Panc1 (cell line): ENCODE measurements at regions not wholly inside any gene's neighbourhood (a gene's known extent, or its start where the extent isn't known, plus 50 kb on each side); places are given as distances from the start of the nearest gene placed in this dataset.

Experiments used
- ATAC-seq: fragments of 200-7000 bp; cut with Tn5 transposase; 2 replicates; pipeline ENCODE4 v1.9.1; 2020; ENCODE audit warnings: mild to moderate bottlenecking, moderate library complexity
- BruUV-seq: library from RNA; stranded (reverse); fragments of 400-500 nt; replicated peaks from 2 replicates; lab custom pipeline; 2021; lab: Mats Ljungman, UMichigan
- CTCF ChIA-PET: fragments of 300-600 bp; sonication (Branson Sonifier 250); formaldehyde crosslinking; loops from one replicate; lab custom pipeline; 2022; ENCODE audit warnings: antibody characterized with exemption; lab: Charles Lee
- POLR2A ChIA-PET: fragments of 300-600 bp; sonication (Branson Sonifier 250); formaldehyde crosslinking; loops from one replicate; lab custom pipeline; 2022; ENCODE audit warnings: antibody characterized with exemption; lab: Charles Lee
- DNase-seq: peaks from one replicate; pipeline ENCODE4 v3.0.0-alpha.2; 2010; ENCODE audit warnings: low read depth, low spot score
- H3K27ac ChIP-seq: 2 replicates; pipeline ENCODE4 v1.5.1; 2011; ENCODE audit warnings: mild to moderate bottlenecking, low read length, inconsistent platforms
- H3K27me3 ChIP-seq: fragments of 200-500 bp; sonication (Bioruptor generic); 2 replicates; pipeline ENCODE4 v1.6.0; 2014; ENCODE audit warnings: low read length, inconsistent platforms; ENCODE audit not compliant: control insufficient read depth, insufficient read depth
- H3K36me3 ChIP-seq: fragments of 200-500 bp; sonication (Bioruptor generic); 2 replicates; pipeline ENCODE4 v1.5.1; 2014; ENCODE audit warnings: inconsistent platforms, mild to moderate bottlenecking, low read length, moderate library complexity; ENCODE audit not compliant: control insufficient read depth, insufficient read depth
- H3K4me1 ChIP-seq: 2 replicates; pipeline ENCODE4 v1.5.1; 2011; ENCODE audit warnings: inconsistent platforms, mild to moderate bottlenecking, low read length, moderate library complexity; ENCODE audit not compliant: control insufficient read depth, insufficient read depth
- H3K4me3 ChIP-seq, 2 experiments: 2 replicates each; pipeline ENCODE4 v1.5.1; 2011 to 2012; ENCODE audit warnings: low read depth in 2 of 2, low read length in 2 of 2, mild to moderate bottlenecking in 2 of 2, inconsistent platforms in 1 of 2, moderate library complexity in 1 of 2
- H3K9me3 ChIP-seq: fragments of 200-500 bp; sonication (Bioruptor generic); 2 replicates; pipeline ENCODE4 v1.5.1; 2014; ENCODE audit warnings: low read depth, mild to moderate bottlenecking, inconsistent platforms, low read length, moderate library complexity; ENCODE audit not compliant: control insufficient read depth, insufficient read depth
- POLR2AphosphoS5 ChIP-seq: IDR thresholded peaks from 2 replicates; pipeline ENCODE4 v1.6.1; 2012; ENCODE audit warnings: mild to moderate bottlenecking, low read depth, low read length, moderate library complexity
- SIN3A ChIP-seq: IDR thresholded peaks from 2 replicates; pipeline ENCODE4 v1.6.1; 2012; ENCODE audit warnings: low read depth, mild to moderate bottlenecking, low read length, moderate library complexity, borderline replicate concordance; ENCODE audit not compliant: insufficient read depth
- TCF7L2 ChIP-seq: IDR thresholded peaks from 2 replicates; pipeline ENCODE4 v1.6.1; 2011; ENCODE audit warnings: mild to moderate bottlenecking, low read depth, low read length, inconsistent platforms
- in situ Hi-C: cut with HindIII; loops from 2 replicates; pipeline ENCODE4 v1.10.0; 2016; ENCODE audit warnings: low sequenced_read_pairs, low pct_unique_long_range_greater_than_20kb
- intact Hi-C: fragments of 100-400 bp; cut with micrococcal nuclease; formaldehyde crosslinking; loops from one replicate; pipeline ENCODE4 v1.10.0; 2022; ENCODE audit not compliant: unreplicated experiment
- TF ChIP-seq, protein P1 (sequence below): fragments of 450-650 bp; IDR thresholded peaks from 2 replicates; pipeline ENCODE4 v1.5.1; 2017; ENCODE audit warnings: mild to moderate bottlenecking
- TF ChIP-seq, protein P2 (sequence below), 2 experiments: IDR thresholded peaks; 2 replicates each; pipeline ENCODE4 v1.6.1; 2011 to 2012; ENCODE audit warnings: low read depth in 2 of 2, control low read depth in 1 of 2, low read length in 1 of 2, mild to moderate bottlenecking in 1 of 2, moderate library complexity in 1 of 2; ENCODE audit not compliant: insufficient read depth in 1 of 2

DNA sequence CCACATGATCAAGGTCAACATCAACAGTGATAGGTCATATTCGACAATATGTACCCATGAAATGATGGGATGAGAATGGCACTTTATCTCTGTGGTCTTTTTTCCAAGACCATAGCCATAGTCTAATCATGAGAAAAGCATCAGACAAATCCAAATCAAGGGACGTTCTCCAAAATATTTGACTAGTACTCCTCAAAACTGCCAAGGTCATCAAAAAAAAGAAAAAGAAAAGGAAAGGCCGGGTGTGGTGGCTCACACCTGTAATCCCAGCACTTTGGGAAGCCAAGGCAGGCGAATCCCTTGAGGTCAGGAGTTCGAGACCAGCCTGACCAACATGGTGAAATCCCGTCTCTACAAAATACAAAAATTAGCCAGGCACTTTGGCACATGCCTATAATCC, 318.3 kb downstream of the TAFA4 start:
- intact Hi-C loops = no loop called here
- BruUV-seq = no TSS peak

DNA sequence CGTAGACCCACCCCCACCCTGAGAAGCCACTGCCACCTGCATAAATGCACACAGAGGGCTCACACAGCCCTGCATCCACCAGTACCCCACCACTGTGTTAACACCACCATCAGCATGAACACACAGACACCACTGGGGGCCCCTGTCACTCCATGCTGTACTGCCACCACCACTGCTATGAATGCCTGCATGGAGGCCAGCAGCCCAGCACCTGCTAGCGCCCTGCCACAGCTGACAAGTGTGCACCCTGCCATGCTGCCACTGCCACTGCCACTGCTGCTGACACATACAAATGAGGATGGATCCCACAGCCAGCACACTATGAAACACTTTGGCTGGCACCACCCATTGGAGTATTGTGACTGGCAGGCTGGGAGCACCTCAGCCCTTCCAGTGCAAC, 361.0 kb downstream of the TAFA4 start:
- no peak overlapping the region for H3K4me3 ChIP-seq
- no peak for DNase-seq
- ChIA-PET POLR2A (no interaction called here), CTCF (no interaction called here)
- H3K4me1 ChIP-seq = no peaks in the 10 kb centered on the region
- in situ Hi-C loops (no loop called here), intact Hi-C loops (no loop called here)
- no peaks in the 10 kb centered on the region for H3K27me3 ChIP-seq
- BruUV-seq = no TSS peak
- no peak for ATAC-seq
- no peaks in the 10 kb centered on the region for H3K9me3 ChIP-seq
- no peaks in the 10 kb centered on the region for H3K36me3 ChIP-seq
- no peak overlapping the region for H3K27ac ChIP-seq
- TF ChIP-seq, protein P1, sequence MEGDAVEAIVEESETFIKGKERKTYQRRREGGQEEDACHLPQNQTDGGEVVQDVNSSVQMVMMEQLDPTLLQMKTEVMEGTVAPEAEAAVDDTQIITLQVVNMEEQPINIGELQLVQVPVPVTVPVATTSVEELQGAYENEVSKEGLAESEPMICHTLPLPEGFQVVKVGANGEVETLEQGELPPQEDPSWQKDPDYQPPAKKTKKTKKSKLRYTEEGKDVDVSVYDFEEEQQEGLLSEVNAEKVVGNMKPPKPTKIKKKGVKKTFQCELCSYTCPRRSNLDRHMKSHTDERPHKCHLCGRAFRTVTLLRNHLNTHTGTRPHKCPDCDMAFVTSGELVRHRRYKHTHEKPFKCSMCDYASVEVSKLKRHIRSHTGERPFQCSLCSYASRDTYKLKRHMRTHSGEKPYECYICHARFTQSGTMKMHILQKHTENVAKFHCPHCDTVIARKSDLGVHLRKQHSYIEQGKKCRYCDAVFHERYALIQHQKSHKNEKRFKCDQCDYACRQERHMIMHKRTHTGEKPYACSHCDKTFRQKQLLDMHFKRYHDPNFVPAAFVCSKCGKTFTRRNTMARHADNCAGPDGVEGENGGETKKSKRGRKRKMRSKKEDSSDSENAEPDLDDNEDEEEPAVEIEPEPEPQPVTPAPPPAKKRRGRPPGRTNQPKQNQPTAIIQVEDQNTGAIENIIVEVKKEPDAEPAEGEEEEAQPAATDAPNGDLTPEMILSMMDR = no peak

More for the DNA sequence above, 318.3 kb downstream of the TAFA4 start:
- H3K27ac ChIP-seq = no peak overlapping the region
- DNase-seq (no peak), ATAC-seq (no peak)
- no peaks in the 10 kb centered on the region for H3K36me3 ChIP-seq
- in situ Hi-C loops = no loop called here
- no peaks in the 10 kb centered on the region for H3K4me1 ChIP-seq
- TF ChIP-seq, protein P1 = no peak
- TF ChIP-seq POLR2AphosphoS5 (no peak), TCF7L2 (no peak), SIN3A (no peak)
- TF ChIP-seq, protein P2, sequence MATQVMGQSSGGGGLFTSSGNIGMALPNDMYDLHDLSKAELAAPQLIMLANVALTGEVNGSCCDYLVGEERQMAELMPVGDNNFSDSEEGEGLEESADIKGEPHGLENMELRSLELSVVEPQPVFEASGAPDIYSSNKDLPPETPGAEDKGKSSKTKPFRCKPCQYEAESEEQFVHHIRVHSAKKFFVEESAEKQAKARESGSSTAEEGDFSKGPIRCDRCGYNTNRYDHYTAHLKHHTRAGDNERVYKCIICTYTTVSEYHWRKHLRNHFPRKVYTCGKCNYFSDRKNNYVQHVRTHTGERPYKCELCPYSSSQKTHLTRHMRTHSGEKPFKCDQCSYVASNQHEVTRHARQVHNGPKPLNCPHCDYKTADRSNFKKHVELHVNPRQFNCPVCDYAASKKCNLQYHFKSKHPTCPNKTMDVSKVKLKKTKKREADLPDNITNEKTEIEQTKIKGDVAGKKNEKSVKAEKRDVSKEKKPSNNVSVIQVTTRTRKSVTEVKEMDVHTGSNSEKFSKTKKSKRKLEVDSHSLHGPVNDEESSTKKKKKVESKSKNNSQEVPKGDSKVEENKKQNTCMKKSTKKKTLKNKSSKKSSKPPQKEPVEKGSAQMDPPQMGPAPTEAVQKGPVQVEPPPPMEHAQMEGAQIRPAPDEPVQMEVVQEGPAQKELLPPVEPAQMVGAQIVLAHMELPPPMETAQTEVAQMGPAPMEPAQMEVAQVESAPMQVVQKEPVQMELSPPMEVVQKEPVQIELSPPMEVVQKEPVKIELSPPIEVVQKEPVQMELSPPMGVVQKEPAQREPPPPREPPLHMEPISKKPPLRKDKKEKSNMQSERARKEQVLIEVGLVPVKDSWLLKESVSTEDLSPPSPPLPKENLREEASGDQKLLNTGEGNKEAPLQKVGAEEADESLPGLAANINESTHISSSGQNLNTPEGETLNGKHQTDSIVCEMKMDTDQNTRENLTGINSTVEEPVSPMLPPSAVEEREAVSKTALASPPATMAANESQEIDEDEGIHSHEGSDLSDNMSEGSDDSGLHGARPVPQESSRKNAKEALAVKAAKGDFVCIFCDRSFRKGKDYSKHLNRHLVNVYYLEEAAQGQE (IDR thresholded peaks at IDR 0.05; ENCODE audit: insufficient read depth in 1 of 2, low read depth in 2 of 2, low read length in 1 of 2) = no peak
- H3K4me3 ChIP-seq = no peak overlapping the region
- no peaks in the 10 kb centered on the region for H3K27me3 ChIP-seq
- CTCF ChIA-PET = no interaction called here
- no peaks in the 10 kb centered on the region for H3K9me3 ChIP-seq
- POLR2A ChIA-PET = no interaction called here

DNA sequence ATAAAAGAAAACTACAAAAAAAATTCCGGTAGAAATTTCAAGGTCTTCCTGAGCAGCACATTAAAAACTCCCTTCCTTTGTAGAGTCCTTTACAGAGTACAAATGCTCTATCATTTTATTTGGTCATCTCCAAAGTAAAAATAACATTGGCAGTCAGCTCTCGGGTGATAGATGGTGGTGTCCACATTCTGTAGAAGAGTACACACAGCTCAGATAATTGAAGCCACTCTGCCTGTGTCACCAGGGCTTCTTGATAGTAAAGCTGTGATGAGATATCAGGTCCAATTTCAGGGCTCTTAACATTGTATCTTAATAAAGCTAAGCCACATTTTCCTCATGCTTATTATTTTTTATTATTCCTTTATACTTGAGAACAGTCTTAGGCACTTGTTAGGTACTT, 371.6 kb downstream of the TAFA4 start:
- no peak overlapping the region for H3K4me3 ChIP-seq
- in situ Hi-C loops (no loop called here), intact Hi-C loops (no loop called here)
- H3K9me3 ChIP-seq = no peaks in the 10 kb centered on the region
- TF ChIP-seq, protein P1 = no peak
- TF ChIP-seq, protein P2 (IDR thresholded peaks at IDR 0.05; ENCODE audit: insufficient read depth in 1 of 2, low read depth in 2 of 2, low read length in 1 of 2) = no peak
- TF ChIP-seq SIN3A (no peak), TCF7L2 (no peak), POLR2AphosphoS5 (no peak)
- H3K27me3 ChIP-seq = no peaks in the 10 kb centered on the region
- ChIA-PET CTCF (no interaction called here), POLR2A (no interaction called here)
- no peaks in the 10 kb centered on the region for H3K4me1 ChIP-seq
- no peak overlapping the region for H3K27ac ChIP-seq
- no peaks in the 10 kb centered on the region for H3K36me3 ChIP-seq
- BruUV-seq = no TSS peak
- no peak for DNase-seq
- ATAC-seq = no peak
